Stimulated activated CD4-positive, alpha-beta T cell treated with anti-CD3 and anti-CD28 coated beads, Interleukin-1b, Interleukin-23, amount 100 ng/mL, for 48 hours (primary cell): ENCODE measurements at regions not wholly inside any gene's neighbourhood (a gene's known extent, or its start where the extent isn't known, plus 50 kb on each side); places are given as distances from the start of the nearest gene placed in this dataset.

Experiments used
- DNase-seq: peaks from one replicate; pipeline ENCODE4 v3.0.0-alpha.2; 2020

DNA sequence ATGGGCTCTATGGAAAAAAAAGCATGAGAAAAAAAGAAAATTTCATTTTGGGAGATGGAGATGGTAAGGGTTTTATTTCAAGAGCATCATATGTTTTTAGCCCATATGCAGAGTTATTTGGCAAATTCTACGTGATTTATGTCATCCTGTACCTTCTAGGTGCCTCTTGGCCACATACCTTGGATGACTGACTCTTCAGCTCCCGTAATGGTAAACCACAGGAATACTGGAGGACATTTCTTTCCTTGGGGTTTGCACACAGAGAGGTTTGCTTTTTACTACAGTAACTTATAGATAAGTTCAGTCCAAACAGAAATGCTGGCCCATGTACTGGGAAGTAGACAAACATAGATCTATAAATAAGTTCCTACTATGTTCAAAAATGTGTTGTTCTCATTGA, 132.2 kb downstream of the SH3BGRL2 start:
- no peak for DNase-seq

DNA sequence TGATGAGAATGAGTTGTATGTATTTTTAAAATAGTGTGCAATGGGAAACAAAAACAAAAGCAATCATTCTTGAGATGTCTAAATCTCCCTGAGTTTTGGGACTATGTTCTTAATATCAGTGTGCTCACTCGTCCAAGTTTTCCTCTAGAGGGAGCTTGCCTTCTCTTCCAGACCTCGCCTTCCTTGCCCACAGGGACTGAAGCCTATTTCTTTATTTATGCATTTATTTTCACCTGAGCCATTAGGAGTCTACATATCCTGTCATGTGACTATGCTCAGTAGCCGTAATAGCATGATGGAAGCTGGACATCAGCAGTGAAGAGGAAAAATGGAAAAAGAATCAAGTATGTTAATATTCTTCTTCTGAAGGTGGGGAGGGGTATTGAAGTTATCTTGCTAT, 131.2 kb downstream of the SH3BGRL2 start:
- DNase-seq: no peak

DNA sequence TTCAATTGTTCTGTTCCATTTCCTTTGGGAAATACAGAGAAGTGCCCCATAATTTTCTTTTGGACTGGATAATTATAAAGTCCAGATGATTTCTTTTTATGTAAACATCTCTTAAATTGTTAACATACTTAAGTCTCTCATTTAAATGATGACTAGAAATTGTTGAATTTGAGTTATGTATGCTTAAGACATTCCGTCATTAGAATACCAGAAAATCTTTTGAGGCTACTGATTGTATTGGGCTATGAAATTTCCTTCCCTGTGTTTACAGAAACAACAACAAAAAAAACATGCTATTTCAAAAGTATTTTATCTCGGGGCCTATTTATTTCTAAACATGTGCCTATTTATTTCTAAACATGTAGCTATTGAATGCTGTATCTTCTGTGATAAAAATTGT, 125.4 kb downstream of the SH3BGRL2 start:
- no peak for DNase-seq

DNA sequence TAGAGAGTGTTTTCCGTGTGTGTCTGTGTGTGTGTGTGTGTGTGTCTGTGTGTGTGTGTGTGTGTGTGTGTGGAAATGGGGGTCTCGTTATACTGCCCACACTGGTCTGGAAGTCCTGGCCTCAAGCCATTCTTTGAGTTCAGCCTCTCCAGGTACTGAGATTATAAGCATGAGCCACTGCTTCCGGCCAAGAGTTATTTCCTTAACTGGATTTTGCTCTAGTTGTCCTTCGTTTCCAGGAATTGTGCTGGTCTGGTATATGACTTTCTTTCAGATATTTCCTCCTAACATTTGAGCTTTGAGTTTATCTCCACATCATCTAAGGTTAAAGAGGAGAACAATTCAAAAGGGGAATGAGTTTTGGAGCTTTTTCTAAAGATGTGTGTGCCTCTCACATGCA, 124.8 kb downstream of the SH3BGRL2 start:
- DNase-seq: no peak
